ENCODE measurements at regions not wholly inside any gene's neighbourhood (a gene's known extent, or its start where the extent isn't known, plus 50 kb on each side); places are given as distances from the start of the nearest gene placed in this dataset.
"Not testable (repeated sequence)": the region's sequence is repeated elsewhere in the genome, so short reads cannot be mapped to it uniquely, and the experiment has no call there.

DNA sequence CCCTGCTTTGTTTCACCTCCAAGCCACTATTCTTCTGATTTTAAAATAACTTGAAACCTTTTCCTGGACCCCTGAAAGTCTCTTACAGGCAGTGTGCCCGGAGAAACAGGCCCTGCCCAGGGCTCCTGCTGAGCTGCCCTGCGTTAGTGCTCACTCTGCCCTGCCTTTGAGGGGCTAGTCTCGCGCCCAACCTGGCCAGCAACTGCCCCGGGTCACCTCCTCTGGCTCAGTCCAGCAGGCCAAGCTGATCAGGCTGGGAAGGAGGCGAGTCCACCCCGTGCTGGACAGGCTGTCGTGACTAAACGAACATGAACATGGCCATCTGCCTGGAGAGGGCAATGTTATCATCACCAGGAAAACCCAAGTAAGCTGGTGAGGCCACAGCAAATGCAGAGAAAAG lies 245.4 kb downstream of the ANKRD60 start:
- no peak for DNase-seq (ENCODE audit: low read depth)
- TF ChIP-seq, protein P1, sequence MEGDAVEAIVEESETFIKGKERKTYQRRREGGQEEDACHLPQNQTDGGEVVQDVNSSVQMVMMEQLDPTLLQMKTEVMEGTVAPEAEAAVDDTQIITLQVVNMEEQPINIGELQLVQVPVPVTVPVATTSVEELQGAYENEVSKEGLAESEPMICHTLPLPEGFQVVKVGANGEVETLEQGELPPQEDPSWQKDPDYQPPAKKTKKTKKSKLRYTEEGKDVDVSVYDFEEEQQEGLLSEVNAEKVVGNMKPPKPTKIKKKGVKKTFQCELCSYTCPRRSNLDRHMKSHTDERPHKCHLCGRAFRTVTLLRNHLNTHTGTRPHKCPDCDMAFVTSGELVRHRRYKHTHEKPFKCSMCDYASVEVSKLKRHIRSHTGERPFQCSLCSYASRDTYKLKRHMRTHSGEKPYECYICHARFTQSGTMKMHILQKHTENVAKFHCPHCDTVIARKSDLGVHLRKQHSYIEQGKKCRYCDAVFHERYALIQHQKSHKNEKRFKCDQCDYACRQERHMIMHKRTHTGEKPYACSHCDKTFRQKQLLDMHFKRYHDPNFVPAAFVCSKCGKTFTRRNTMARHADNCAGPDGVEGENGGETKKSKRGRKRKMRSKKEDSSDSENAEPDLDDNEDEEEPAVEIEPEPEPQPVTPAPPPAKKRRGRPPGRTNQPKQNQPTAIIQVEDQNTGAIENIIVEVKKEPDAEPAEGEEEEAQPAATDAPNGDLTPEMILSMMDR (IDR thresholded peaks at IDR 0.05; ENCODE audit: insufficient read depth, low read depth, low read length, missing control alignments), result no peak
- H3K4me3 ChIP-seq (ENCODE audit: low read length), result no peak overlapping the region

DNA sequence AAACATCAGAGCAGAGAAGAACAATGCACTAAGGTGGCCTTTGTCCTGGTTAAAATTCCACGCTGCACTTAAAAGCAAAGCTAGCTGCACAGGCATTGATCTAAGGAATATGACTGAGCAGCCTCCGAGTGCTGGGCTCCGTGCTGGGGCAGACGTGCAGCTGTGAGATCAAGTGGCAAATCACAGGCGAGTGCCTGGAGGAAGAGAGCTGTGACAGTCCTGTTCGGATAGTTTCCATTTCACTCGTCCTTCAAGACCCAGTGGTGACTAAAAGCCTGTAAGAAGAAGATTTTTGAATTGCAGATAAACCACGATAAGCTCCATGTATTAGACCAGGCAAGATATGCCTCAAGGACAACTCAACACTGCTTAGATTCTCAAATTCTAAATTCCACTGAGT lies 247.9 kb downstream of the ANKRD60 start:
- no peak overlapping the region for H3K4me3 ChIP-seq (ENCODE audit: low read length)
- TF ChIP-seq, protein P1 (IDR thresholded peaks at IDR 0.05; ENCODE audit: insufficient read depth, low read depth, low read length, missing control alignments), result no peak
- no peak for DNase-seq (ENCODE audit: low read depth)

DNA sequence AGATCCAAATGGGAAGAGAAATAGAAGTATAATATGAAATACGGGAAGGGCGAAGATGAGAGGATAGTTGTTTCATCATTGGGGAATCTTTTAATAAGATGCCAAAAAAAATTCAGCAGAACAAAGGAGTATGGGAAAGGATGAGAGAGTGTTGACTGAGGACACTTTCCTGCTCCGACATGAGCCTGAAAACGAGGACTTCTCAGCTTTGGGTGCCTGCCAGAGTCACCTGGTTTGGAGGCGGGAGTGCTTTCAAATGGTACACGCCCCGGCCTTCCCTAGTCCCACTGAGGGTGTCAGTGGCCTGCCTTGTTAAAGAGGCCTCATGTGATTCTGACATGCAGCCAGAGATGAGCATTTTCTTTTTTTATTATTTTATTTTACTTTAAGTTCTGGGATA lies 250.9 kb downstream of the ANKRD60 start:
- no peak overlapping the region for H3K4me3 ChIP-seq (ENCODE audit: low read length)
- TF ChIP-seq, protein P1 (IDR thresholded peaks at IDR 0.05; ENCODE audit: insufficient read depth, low read depth, low read length, missing control alignments), result no peak

DNA sequence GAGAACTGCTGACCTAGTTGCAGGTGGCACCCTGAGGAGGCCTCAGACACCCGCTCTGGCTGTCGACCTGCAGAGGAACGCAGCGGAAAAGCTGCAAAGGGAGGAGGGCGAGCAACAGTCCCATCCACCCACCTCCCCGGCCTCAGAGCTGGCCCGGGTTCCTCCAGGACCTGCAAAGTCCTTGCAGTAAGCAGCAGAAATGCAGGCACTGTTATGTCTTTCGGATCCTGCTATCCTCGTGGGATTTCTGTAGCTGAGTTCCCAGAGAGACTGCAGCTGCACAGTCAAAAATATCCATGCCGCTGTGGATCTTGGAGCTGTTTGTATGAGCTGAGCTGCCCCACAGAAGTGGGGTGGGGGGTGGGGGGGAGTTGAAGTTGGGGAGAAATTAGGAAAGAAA lies 251.3 kb downstream of the ANKRD60 start:
- no peak overlapping the region for H3K4me3 ChIP-seq (ENCODE audit: low read length)
- TF ChIP-seq, protein P1 (IDR thresholded peaks at IDR 0.05; ENCODE audit: insufficient read depth, low read depth, low read length, missing control alignments), result no peak
- no peak for DNase-seq (ENCODE audit: low read depth)

More for the DNA sequence above, 250.9 kb downstream of the ANKRD60 start:
- DNase-seq (ENCODE audit: low read depth), result no peak

DNA sequence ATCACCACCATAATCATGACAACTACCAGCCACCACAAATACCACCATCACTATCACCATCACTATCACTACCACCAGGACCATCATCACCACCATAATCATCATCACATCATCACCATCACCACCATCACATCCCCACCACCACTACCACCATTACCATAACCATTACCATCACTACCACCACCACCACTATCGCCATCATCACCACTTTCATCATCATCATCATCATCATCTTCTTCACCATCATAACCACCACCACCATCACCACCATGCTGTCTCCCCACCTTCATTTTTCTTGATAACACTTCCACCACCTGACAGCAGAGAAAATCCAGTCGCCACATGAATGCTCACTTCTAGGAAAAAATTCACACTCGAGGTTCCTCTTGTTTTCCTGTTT lies 253.6 kb downstream of the ANKRD60 start:
- no peak for DNase-seq (ENCODE audit: low read depth)
- H3K4me3 ChIP-seq (ENCODE audit: low read length), result no peak overlapping the region
- TF ChIP-seq, protein P1 (IDR thresholded peaks at IDR 0.05; ENCODE audit: insufficient read depth, low read depth, low read length, missing control alignments), result no peak

DNA sequence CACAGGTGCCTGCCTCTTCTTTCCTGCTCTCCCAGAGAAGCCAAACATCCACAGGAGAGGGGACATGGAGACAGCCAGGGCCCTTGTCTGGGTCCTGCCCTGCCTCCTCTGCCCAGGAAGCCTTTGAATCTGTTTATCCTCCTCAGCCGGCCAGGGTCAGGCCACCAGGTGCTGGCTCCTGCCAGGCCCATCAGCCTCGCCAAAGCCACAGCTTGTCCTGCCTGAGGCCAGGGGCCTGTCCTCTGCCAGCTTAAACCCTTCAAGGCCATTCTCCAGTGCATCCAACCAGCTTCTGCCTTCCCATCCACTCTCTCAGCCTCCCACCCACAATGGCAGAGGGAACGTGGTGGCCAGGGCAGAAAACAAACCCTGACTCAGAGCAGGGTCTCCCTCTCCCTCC lies 254.6 kb downstream of the ANKRD60 start:
- no peak for DNase-seq (ENCODE audit: low read depth)
- TF ChIP-seq, protein P1 (IDR thresholded peaks at IDR 0.05; ENCODE audit: insufficient read depth, low read depth, low read length, missing control alignments), result no peak
- no peak overlapping the region for H3K4me3 ChIP-seq (ENCODE audit: low read length)

DNA sequence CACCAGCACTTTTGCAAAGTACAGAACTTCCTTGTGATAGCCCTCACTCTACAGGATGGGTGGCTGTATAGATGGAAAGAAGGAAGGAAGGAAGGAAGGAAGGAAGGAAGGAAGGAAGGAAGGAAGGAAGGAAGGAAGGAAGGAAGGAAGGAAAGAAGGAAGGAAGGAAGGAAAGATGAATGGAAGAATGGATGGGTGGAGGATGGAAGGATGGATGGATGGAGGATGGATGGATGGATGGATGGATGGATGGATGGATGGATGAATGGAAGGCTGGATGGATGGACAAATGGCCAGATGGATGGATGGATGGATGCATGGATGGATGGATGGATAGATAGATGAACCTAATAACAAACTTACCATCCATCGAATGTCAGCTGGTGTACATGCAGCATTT lies 256.9 kb downstream of the ANKRD60 start:
- not testable (repeated sequence) for H3K4me3 ChIP-seq (ENCODE audit: low read length); DNase-seq (ENCODE audit: low read depth)

DNA sequence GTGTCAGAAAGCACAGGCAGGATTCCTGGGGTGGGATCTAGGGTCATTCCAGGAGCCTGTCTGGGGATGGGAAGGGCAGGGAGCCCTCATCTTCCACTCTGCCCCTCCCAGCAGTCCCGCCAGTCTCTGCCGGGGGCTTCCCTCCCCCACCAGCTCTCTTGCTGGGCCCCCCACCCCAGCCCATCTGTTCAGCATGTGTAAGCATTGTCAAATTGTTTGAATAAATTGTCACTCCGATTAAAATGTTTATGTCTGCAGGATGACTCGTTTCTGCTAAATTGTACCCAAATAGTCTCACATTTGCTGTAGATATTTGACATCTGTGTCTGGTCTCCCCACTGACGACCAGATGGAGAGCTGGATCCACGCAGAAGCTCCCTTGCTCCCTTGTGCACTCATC lies 257.6 kb downstream of the ANKRD60 start:
- no peak for DNase-seq (ENCODE audit: low read depth)
- TF ChIP-seq, protein P1 (IDR thresholded peaks at IDR 0.05; ENCODE audit: insufficient read depth, low read depth, low read length, missing control alignments), result no peak
- H3K4me3 ChIP-seq (ENCODE audit: low read length), result no peak overlapping the region
